ENCODE measurements at regions not wholly inside any gene's neighbourhood (a gene's known extent, or its start where the extent isn't known, plus 50 kb on each side); places are given as distances from the start of the nearest gene placed in this dataset.

- H3K4me1 ChIP-seq (ENCODE audit: control insufficient read depth, insufficient read depth, low read length, unreplicated experiment) = peaks cover 9% of the 10 kb centered on the region
- H2AFZ ChIP-seq (ENCODE audit: low read length, unreplicated experiment) = no peak overlapping the region
- no peaks in the 10 kb centered on the region for H3K27me3 ChIP-seq (ENCODE audit: insufficient read depth, low read length)
- H3K4me3 ChIP-seq (ENCODE audit: low read depth, low read length) = no peak overlapping the region
- no peaks in the 10 kb centered on the region for H3K36me3 ChIP-seq (ENCODE audit: insufficient read depth, low read length)
- no peak overlapping the region for H3K27ac ChIP-seq (ENCODE audit: low read depth, low read length)
- no peaks in the 10 kb centered on the region for H3K79me2 ChIP-seq (ENCODE audit: control insufficient read depth, insufficient read depth, low read length, unreplicated experiment)
These were observed 262.9 kb downstream of the MN1 start for GRCh38 chr22:27538666-27539065.

GRCh38 chr22:27540247-27540646, 261.3 kb downstream of the MN1 start:
- Histone ChIP-seq H3K27me3 (ENCODE audit: insufficient read depth, low read length) (no peaks in the 10 kb centered on the region), H3K27ac (ENCODE audit: low read depth, low read length) (no peak overlapping the region), H2AFZ (ENCODE audit: low read length, unreplicated experiment) (no peak overlapping the region), H3K4me3 (ENCODE audit: low read depth, low read length) (no peak overlapping the region), H3K36me3 (ENCODE audit: insufficient read depth, low read length) (no peaks in the 10 kb centered on the region), H3K79me2 (ENCODE audit: control insufficient read depth, insufficient read depth, low read length, unreplicated experiment) (no peaks in the 10 kb centered on the region), H3K4me1 (ENCODE audit: control insufficient read depth, insufficient read depth, low read length, unreplicated experiment) (no peaks in the 10 kb centered on the region)

GRCh38 chr22:27540656-27541396, 260.7 kb downstream of the MN1 start:
- Histone ChIP-seq H3K79me2 (ENCODE audit: control insufficient read depth, insufficient read depth, low read length, unreplicated experiment) (no peaks in the 10 kb centered on the region), H3K36me3 (ENCODE audit: insufficient read depth, low read length) (no peaks in the 10 kb centered on the region), H3K4me1 (ENCODE audit: control insufficient read depth, insufficient read depth, low read length, unreplicated experiment) (no peaks in the 10 kb centered on the region), H3K4me3 (ENCODE audit: low read depth, low read length) (no peak overlapping the region), H3K27me3 (ENCODE audit: insufficient read depth, low read length) (no peaks in the 10 kb centered on the region), H2AFZ (ENCODE audit: low read length, unreplicated experiment) (no peak overlapping the region), H3K27ac (ENCODE audit: low read depth, low read length) (no peak overlapping the region)

- Histone ChIP-seq H3K4me1 (ENCODE audit: control insufficient read depth, insufficient read depth, low read length, unreplicated experiment) (no peaks in the 10 kb centered on the region), H3K27ac (ENCODE audit: low read depth, low read length) (no peak overlapping the region)
These were observed 259.7 kb downstream of the MN1 start for GRCh38 chr22:27541836-27542235.

GRCh38 chr22:27542602-27543001, 259.0 kb downstream of the MN1 start:
- no peak overlapping the region for H2AFZ ChIP-seq (ENCODE audit: low read length, unreplicated experiment)
- H3K36me3 ChIP-seq (ENCODE audit: insufficient read depth, low read length) = no peaks in the 10 kb centered on the region
- H3K79me2 ChIP-seq (ENCODE audit: control insufficient read depth, insufficient read depth, low read length, unreplicated experiment) = no peaks in the 10 kb centered on the region
- H3K27ac ChIP-seq (ENCODE audit: low read depth, low read length) = no peak overlapping the region
- no peak overlapping the region for H3K4me3 ChIP-seq (ENCODE audit: low read depth, low read length)
- H3K4me1 ChIP-seq (ENCODE audit: control insufficient read depth, insufficient read depth, low read length, unreplicated experiment) = no peaks in the 10 kb centered on the region
- no peaks in the 10 kb centered on the region for H3K27me3 ChIP-seq (ENCODE audit: insufficient read depth, low read length)

More at GRCh38 chr22:27541836-27542235, 259.7 kb downstream of the MN1 start:
- no peak overlapping the region for H3K4me3 ChIP-seq (ENCODE audit: low read depth, low read length)
- no peak overlapping the region for H2AFZ ChIP-seq (ENCODE audit: low read length, unreplicated experiment)
- no peaks in the 10 kb centered on the region for H3K27me3 ChIP-seq (ENCODE audit: insufficient read depth, low read length)
- no peaks in the 10 kb centered on the region for H3K36me3 ChIP-seq (ENCODE audit: insufficient read depth, low read length)
- no peaks in the 10 kb centered on the region for H3K79me2 ChIP-seq (ENCODE audit: control insufficient read depth, insufficient read depth, low read length, unreplicated experiment)

GRCh38 chr22:27543460-27543859, 258.1 kb downstream of the MN1 start:
- H3K4me3 ChIP-seq (ENCODE audit: low read depth, low read length) = no peak overlapping the region
- no peaks in the 10 kb centered on the region for H3K4me1 ChIP-seq (ENCODE audit: control insufficient read depth, insufficient read depth, low read length, unreplicated experiment)
- no peaks in the 10 kb centered on the region for H3K36me3 ChIP-seq (ENCODE audit: insufficient read depth, low read length)
- no peak overlapping the region for H3K27ac ChIP-seq (ENCODE audit: low read depth, low read length)
- H3K27me3 ChIP-seq (ENCODE audit: insufficient read depth, low read length) = no peaks in the 10 kb centered on the region
- no peak overlapping the region for H2AFZ ChIP-seq (ENCODE audit: low read length, unreplicated experiment)
- no peaks in the 10 kb centered on the region for H3K79me2 ChIP-seq (ENCODE audit: control insufficient read depth, insufficient read depth, low read length, unreplicated experiment)

GRCh38 chr22:27545085-27545484, 256.5 kb downstream of the MN1 start:
- H3K36me3 ChIP-seq (ENCODE audit: insufficient read depth, low read length) = no peaks in the 10 kb centered on the region
- no peak overlapping the region for H2AFZ ChIP-seq (ENCODE audit: low read length, unreplicated experiment)
- no peaks in the 10 kb centered on the region for H3K27me3 ChIP-seq (ENCODE audit: insufficient read depth, low read length)
- H3K4me3 ChIP-seq (ENCODE audit: low read depth, low read length) = no peak overlapping the region
- H3K27ac ChIP-seq (ENCODE audit: low read depth, low read length) = no peak overlapping the region
- H3K79me2 ChIP-seq (ENCODE audit: control insufficient read depth, insufficient read depth, low read length, unreplicated experiment) = no peaks in the 10 kb centered on the region
- H3K4me1 ChIP-seq (ENCODE audit: control insufficient read depth, insufficient read depth, low read length, unreplicated experiment) = no peaks in the 10 kb centered on the region

GRCh38 chr22:27546157-27546935, 255.2 kb downstream of the MN1 start:
- H3K79me2 ChIP-seq (ENCODE audit: control insufficient read depth, insufficient read depth, low read length, unreplicated experiment) = no peaks in the 10 kb centered on the region
- H2AFZ ChIP-seq (ENCODE audit: low read length, unreplicated experiment) = no peak overlapping the region
- H3K4me3 ChIP-seq (ENCODE audit: low read depth, low read length) = no peak overlapping the region
- no peaks in the 10 kb centered on the region for H3K27me3 ChIP-seq (ENCODE audit: insufficient read depth, low read length)
- H3K27ac ChIP-seq (ENCODE audit: low read depth, low read length) = no peak overlapping the region
- no peaks in the 10 kb centered on the region for H3K36me3 ChIP-seq (ENCODE audit: insufficient read depth, low read length)
- H3K4me1 ChIP-seq (ENCODE audit: control insufficient read depth, insufficient read depth, low read length, unreplicated experiment) = no peaks in the 10 kb centered on the region

GRCh38 chr22:27551402-27551801, 250.2 kb downstream of the MN1 start:
- no peak overlapping the region for H2AFZ ChIP-seq (ENCODE audit: low read length, unreplicated experiment)

GRCh38 chr22:27552176-27552575, 249.4 kb downstream of the MN1 start:
- Histone ChIP-seq H3K36me3 (ENCODE audit: insufficient read depth, low read length) (no peaks in the 10 kb centered on the region), H2AFZ (ENCODE audit: low read length, unreplicated experiment) (no peak overlapping the region), H3K4me3 (ENCODE audit: low read depth, low read length) (no peak overlapping the region), H3K79me2 (ENCODE audit: control insufficient read depth, insufficient read depth, low read length, unreplicated experiment) (no peaks in the 10 kb centered on the region), H3K27ac (ENCODE audit: low read depth, low read length) (no peak overlapping the region), H3K4me1 (ENCODE audit: control insufficient read depth, insufficient read depth, low read length, unreplicated experiment) (peaks cover 3% of the 10 kb centered on the region), H3K27me3 (ENCODE audit: insufficient read depth, low read length) (no peaks in the 10 kb centered on the region)

More at GRCh38 chr22:27551402-27551801, 250.2 kb downstream of the MN1 start:
- no peaks in the 10 kb centered on the region for H3K36me3 ChIP-seq (ENCODE audit: insufficient read depth, low read length)
- H3K4me3 ChIP-seq (ENCODE audit: low read depth, low read length) = no peak overlapping the region
- no peaks in the 10 kb centered on the region for H3K79me2 ChIP-seq (ENCODE audit: control insufficient read depth, insufficient read depth, low read length, unreplicated experiment)
- peaks cover 3% of the 10 kb centered on the region for H3K4me1 ChIP-seq (ENCODE audit: control insufficient read depth, insufficient read depth, low read length, unreplicated experiment)
- H3K27me3 ChIP-seq (ENCODE audit: insufficient read depth, low read length) = no peaks in the 10 kb centered on the region
- H3K27ac ChIP-seq (ENCODE audit: low read depth, low read length) = no peak overlapping the region

GRCh38 chr22:27552863-27553262, 248.7 kb downstream of the MN1 start:
- Histone ChIP-seq H3K27ac (ENCODE audit: low read depth, low read length) (no peak overlapping the region), H3K79me2 (ENCODE audit: control insufficient read depth, insufficient read depth, low read length, unreplicated experiment) (no peaks in the 10 kb centered on the region), H3K4me1 (ENCODE audit: control insufficient read depth, insufficient read depth, low read length, unreplicated experiment) (peaks cover 3% of the 10 kb centered on the region), H3K27me3 (ENCODE audit: insufficient read depth, low read length) (no peaks in the 10 kb centered on the region), H3K36me3 (ENCODE audit: insufficient read depth, low read length) (no peaks in the 10 kb centered on the region), H3K4me3 (ENCODE audit: low read depth, low read length) (no peak overlapping the region), H2AFZ (ENCODE audit: low read length, unreplicated experiment) (no peak overlapping the region)
